T-helper 2 cell treated with Interferon-gamma antibody and Interleukin-4, amounts not matched to agents 100 ng/mL and 5 ng/mL, for 36 hours (primary cell): ENCODE measurements at regions not wholly inside any gene's neighbourhood (a gene's known extent, or its start where the extent isn't known, plus 50 kb on each side); places are given as distances from the start of the nearest gene placed in this dataset.

Experiments
- intact Hi-C: fragments of 100-400 bp; cut with micrococcal nuclease; formaldehyde crosslinking; loops from one replicate; pipeline ENCODE4 v1.15.1; 2023

GRCh38 chr5:2270467-2270866, 387.7 kb upstream of the IRX4 start:
- intact Hi-C loops, result no loop called here

- intact Hi-C loops, result no loop called here
Measured at GRCh38 chr5:2269656-2270055, 386.9 kb upstream of the IRX4 start.

GRCh38 chr5:2267991-2268390, 385.3 kb upstream of the IRX4 start:
- intact Hi-C loops, result no loop called here

- intact Hi-C loops, result no loop called here
Measured at GRCh38 chr5:2266641-2267240, 384.0 kb upstream of the IRX4 start.

GRCh38 chr5:2265341-2265740, 382.6 kb upstream of the IRX4 start:
- intact Hi-C loops, result no loop called here

GRCh38 chr5:2263763-2264162, 381.0 kb upstream of the IRX4 start:
- intact Hi-C loops, result no loop called here

GRCh38 chr5:2262620-2263019, 379.9 kb upstream of the IRX4 start:
- intact Hi-C loops, result no loop called here

- intact Hi-C loops, result no loop called here
Measured at GRCh38 chr5:2261004-2261703, 378.4 kb upstream of the IRX4 start.

GRCh38 chr5:2260211-2261003, 377.7 kb upstream of the IRX4 start:
- intact Hi-C loops, result no loop called here

GRCh38 chr5:2259494-2260107, 376.9 kb upstream of the IRX4 start:
- intact Hi-C loops, result no loop called here

- intact Hi-C loops, result no loop called here
Measured at GRCh38 chr5:2258861-2259260, 376.1 kb upstream of the IRX4 start.

- intact Hi-C loops, result no loop called here
Measured at GRCh38 chr5:2257326-2258244, 374.9 kb upstream of the IRX4 start.

- intact Hi-C loops, result no loop called here
Measured at GRCh38 chr5:2256691-2257280, 374.1 kb upstream of the IRX4 start.

GRCh38 chr5:2255915-2256690, 373.4 kb upstream of the IRX4 start:
- intact Hi-C loops, result no loop called here

GRCh38 chr5:2254880-2255750, 372.4 kb upstream of the IRX4 start:
- intact Hi-C loops, result no loop called here

- intact Hi-C loops, result no loop called here
Measured at GRCh38 chr5:2254406-2254805, 371.7 kb upstream of the IRX4 start.

GRCh38 chr5:2253040-2253975, 370.6 kb upstream of the IRX4 start:
- intact Hi-C loops, result no loop called here

GRCh38 chr5:2251751-2252150, 369.0 kb upstream of the IRX4 start:
- intact Hi-C loops, result no loop called here
